Activated naive CD4-positive, alpha-beta T cell treated with Interleukin-2 at 50 U/mL for 16 hours (primary cell): ENCODE measurements at regions not wholly inside any gene's neighbourhood (a gene's known extent, or its start where the extent isn't known, plus 50 kb on each side); places are given as distances from the start of the nearest gene placed in this dataset.
"Not testable (repeated sequence)": the region's sequence is repeated elsewhere in the genome, so short reads cannot be mapped to it uniquely, and the experiment has no call there.

Experiments
- DNase-seq: peaks from one replicate; pipeline ENCODE4 v3.0.0-alpha.2; 2020

- no peak for DNase-seq
Observed at GRCh38 chrX:104513162-104513561, 52.8 kb upstream of the IL1RAPL2 start.

- DNase-seq, result no peak
Observed at GRCh38 chrX:104510801-104511200, 55.2 kb upstream of the IL1RAPL2 start.

- DNase-seq, result no peak
Observed at GRCh38 chrX:104502460-104502859, 63.5 kb upstream of the IL1RAPL2 start.

GRCh38 chrX:104488811-104489210, 77.2 kb upstream of the IL1RAPL2 start:
- no peak for DNase-seq

- DNase-seq, result no peak
Observed at GRCh38 chrX:104486691-104487090, 79.3 kb upstream of the IL1RAPL2 start.

- no peak for DNase-seq
Observed at GRCh38 chrX:104482757-104483156, 83.2 kb upstream of the IL1RAPL2 start.

GRCh38 chrX:104469771-104470170, 96.2 kb upstream of the IL1RAPL2 start:
- DNase-seq, result no peak

GRCh38 chrX:104459796-104460195, 106.2 kb upstream of the IL1RAPL2 start:
- no peak for DNase-seq

GRCh38 chrX:104457130-104457529, 108.9 kb upstream of the IL1RAPL2 start:
- DNase-seq, result not testable (repeated sequence)

GRCh38 chrX:104450316-104450715, 115.7 kb upstream of the IL1RAPL2 start:
- DNase-seq, result no peak

- DNase-seq, result no peak
Observed at GRCh38 chrX:104445591-104445990, 120.4 kb upstream of the IL1RAPL2 start.

GRCh38 chrX:104435249-104435648, 130.8 kb upstream of the IL1RAPL2 start:
- no peak for DNase-seq

GRCh38 chrX:104432321-104432720, 133.7 kb upstream of the IL1RAPL2 start:
- DNase-seq, result no peak

GRCh38 chrX:104430742-104431119, 135.3 kb upstream of the IL1RAPL2 start:
- DNase-seq, result no peak

- DNase-seq, result no peak
Observed at GRCh38 chrX:104430072-104430741, 135.8 kb upstream of the IL1RAPL2 start.

- DNase-seq, result no peak
Observed at GRCh38 chrX:104428231-104428630, 137.8 kb upstream of the IL1RAPL2 start.

- no peak for DNase-seq
Observed at GRCh38 chrX:104427693-104428092, 138.3 kb upstream of the IL1RAPL2 start.

GRCh38 chrX:104427073-104427472, 138.9 kb upstream of the IL1RAPL2 start:
- no peak for DNase-seq

GRCh38 chrX:104420907-104421306, 145.1 kb upstream of the IL1RAPL2 start:
- no peak for DNase-seq

- DNase-seq, result no peak
Observed at GRCh38 chrX:104419926-104420325, 146.1 kb upstream of the IL1RAPL2 start.

- no peak for DNase-seq
Observed at GRCh38 chrX:104419211-104419610, 146.8 kb upstream of the IL1RAPL2 start.

GRCh38 chrX:104411800-104412199, 154.2 kb upstream of the IL1RAPL2 start:
- no peak for DNase-seq

GRCh38 chrX:104400387-104400786, 145.7 kb upstream of the ESX1 start:
- DNase-seq, result no peak

GRCh38 chrX:104392350-104392749, 137.6 kb upstream of the ESX1 start:
- DNase-seq, result no peak

- no peak for DNase-seq
Observed at GRCh38 chrX:104391906-104392305, 137.2 kb upstream of the ESX1 start.
